Glutamatergic neuron (in vitro differentiated cells): ENCODE measurements at regions not wholly inside any gene's neighbourhood (a gene's known extent, or its start where the extent isn't known, plus 50 kb on each side); places are given as distances from the start of the nearest gene placed in this dataset.

ENCODE experiments used
- DNase-seq: peaks from one replicate; pipeline ENCODE4 v3.0.0; 2022
- H3K27ac Mint-ChIP-seq: one replicate; pipeline ENCODE4 v1.8.0; 2020; ENCODE audit warnings: mild to moderate bottlenecking, mixed read lengths, inconsistent platforms; ENCODE audit not compliant: unreplicated experiment
- H3K27me3 Mint-ChIP-seq: one replicate; pipeline ENCODE4 v1.8.0; 2020; ENCODE audit warnings: mild to moderate bottlenecking, moderate library complexity, mixed read lengths, inconsistent platforms; ENCODE audit not compliant: unreplicated experiment
- H3K36me3 Mint-ChIP-seq: one replicate; pipeline ENCODE4 v1.8.0; 2020; ENCODE audit warnings: mild to moderate bottlenecking, mixed read lengths, inconsistent platforms; ENCODE audit not compliant: unreplicated experiment
- H3K4me1 Mint-ChIP-seq: one replicate; pipeline ENCODE4 v1.8.0; 2020; ENCODE audit warnings: mild to moderate bottlenecking, low read depth, mixed read lengths, inconsistent platforms; ENCODE audit not compliant: unreplicated experiment
- H3K4me3 Mint-ChIP-seq: one replicate; pipeline ENCODE4 v1.8.0; 2020; ENCODE audit warnings: mild to moderate bottlenecking, mixed read lengths, inconsistent platforms; ENCODE audit not compliant: unreplicated experiment
- H3K9me3 Mint-ChIP-seq: one replicate; pipeline ENCODE4 v1.8.0; 2020; ENCODE audit warnings: mild to moderate bottlenecking, moderate library complexity, mixed read lengths, inconsistent platforms; ENCODE audit not compliant: unreplicated experiment
- CTCF ChIP-seq: fragments of 200-600 bp; sonication (generic); IDR thresholded peaks from one replicate; pipeline ENCODE4 v1.5.0; 2021; ENCODE audit not compliant: partially characterized antibody, unreplicated experiment

- Mint-ChIP-seq H3K4me1 (no peaks in the 10 kb centered on the region), H3K27me3 (no peaks in the 10 kb centered on the region), H3K36me3 (no peaks in the 10 kb centered on the region), H3K9me3 (peaks cover 2% of the 10 kb centered on the region), H3K4me3 (no peak overlapping the region), H3K27ac (no peak overlapping the region)
- TF ChIP-seq CTCF: no peak
- DNase-seq: no peak
Measured at GRCh38 chr18:8504424-8504823, 104.8 kb upstream of the RAB12 start.

DNA sequence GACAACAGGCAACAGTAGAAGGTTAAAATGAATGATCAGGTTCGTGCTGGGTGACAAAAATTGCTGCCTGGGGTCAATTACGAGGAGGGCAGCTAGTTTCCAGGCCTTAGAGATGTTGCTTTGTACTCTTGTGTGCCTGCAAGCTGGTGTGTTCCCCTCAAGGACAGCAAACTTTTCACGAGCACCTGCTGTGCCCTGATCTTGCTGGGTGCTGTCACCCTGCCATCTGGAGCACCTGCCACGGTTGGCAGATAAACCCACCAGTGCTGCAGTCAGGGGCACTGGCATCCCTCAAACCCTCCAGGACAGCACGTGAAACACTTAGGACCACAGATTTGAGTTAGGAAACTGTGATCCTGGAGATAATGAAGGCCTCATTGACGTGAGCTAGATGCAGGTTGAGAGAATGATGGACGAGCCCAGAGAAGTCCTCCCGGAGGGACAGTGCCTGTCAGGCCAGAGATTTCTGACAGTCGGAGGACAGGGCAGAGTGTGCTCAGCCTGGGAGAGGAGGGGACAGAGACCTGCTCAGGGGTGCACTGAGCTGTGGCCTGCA, 104.3 kb upstream of the RAB12 start:
- Mint-ChIP-seq H3K4me3 (no peak overlapping the region), H3K27me3 (no peaks in the 10 kb centered on the region), H3K27ac (no peak overlapping the region), H3K36me3 (no peaks in the 10 kb centered on the region), H3K9me3 (peaks cover 2% of the 10 kb centered on the region), H3K4me1 (no peaks in the 10 kb centered on the region)
- TF ChIP-seq CTCF: no peak
- DNase-seq: no peak

DNA sequence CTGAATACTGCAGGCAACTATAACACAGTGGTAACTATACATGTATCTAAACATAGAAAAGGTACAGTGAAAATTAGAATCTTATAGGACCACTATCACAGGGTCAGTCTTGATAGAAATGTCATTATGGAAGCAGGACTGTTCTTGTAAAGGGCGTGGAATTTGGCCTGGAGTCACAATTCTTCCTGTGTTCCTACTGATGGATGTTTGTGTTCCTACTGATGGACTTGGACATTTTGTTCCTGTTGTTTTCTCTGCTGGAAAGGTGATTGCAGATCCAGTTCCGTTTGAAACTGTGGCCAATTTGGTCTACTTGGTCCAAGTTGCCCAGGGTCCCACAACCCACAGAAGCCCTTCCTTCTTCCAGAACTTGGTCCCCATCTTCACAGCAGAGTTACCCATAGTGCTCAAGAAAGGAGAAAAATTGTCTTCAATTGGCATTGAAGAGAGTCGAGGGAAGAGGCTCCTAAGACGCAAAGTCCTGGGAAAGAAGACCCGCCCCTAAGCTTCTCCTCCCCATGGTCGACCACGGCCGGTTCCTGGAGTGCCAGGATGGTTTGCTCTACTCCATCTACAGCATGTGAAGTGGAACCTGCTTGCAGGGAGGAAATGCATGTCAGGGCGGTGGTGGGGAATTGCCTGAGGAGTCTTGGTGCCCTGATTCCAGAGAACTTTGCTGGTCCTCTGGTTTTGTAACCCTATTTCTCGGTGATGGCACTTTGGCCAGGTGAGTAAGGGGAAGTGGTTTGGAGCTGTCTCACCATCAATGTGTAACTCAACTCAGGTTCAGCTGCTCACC, 102.8 kb upstream of the RAB12 start:
- DNase-seq: no peak
- Mint-ChIP-seq H3K4me3 (no peak overlapping the region), H3K27ac (no peak overlapping the region), H3K36me3 (no peaks in the 10 kb centered on the region), H3K27me3 (no peaks in the 10 kb centered on the region), H3K9me3 (peaks cover 2% of the 10 kb centered on the region), H3K4me1 (no peaks in the 10 kb centered on the region)
- TF ChIP-seq CTCF: no peak

DNA sequence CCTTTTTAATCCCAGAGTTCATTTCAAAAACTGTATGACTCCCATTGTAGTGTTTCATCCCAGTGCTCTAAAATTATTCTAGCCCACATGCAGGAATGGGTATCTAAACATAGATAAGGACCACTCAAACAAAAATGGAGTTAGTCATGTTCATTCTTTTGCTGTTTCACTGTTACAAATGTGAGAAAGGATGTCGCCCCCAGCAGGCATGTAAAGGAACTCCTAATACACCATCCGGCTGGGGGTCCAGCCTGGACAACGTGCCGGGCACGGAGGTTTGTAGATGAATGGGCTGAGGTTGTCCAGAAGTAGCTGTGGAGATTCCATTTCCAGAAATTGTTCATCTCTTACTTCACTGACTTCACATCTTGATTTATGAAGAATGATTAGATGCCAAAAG, 101.9 kb upstream of the RAB12 start:
- no peaks in the 10 kb centered on the region for H3K36me3 Mint-ChIP-seq
- no peaks in the 10 kb centered on the region for H3K27me3 Mint-ChIP-seq
- no peak overlapping the region for H3K27ac Mint-ChIP-seq
- peak; percentile 52 for TF ChIP-seq CTCF
- H3K4me3 Mint-ChIP-seq: no peak overlapping the region
- DNase-seq: peak; percentile 36
- no peaks in the 10 kb centered on the region for H3K4me1 Mint-ChIP-seq
- peaks cover 2% of the 10 kb centered on the region for H3K9me3 Mint-ChIP-seq
